GM12878 (cell line): ENCODE measurements at regions not wholly inside any gene's neighbourhood (a gene's known extent, or its start where the extent isn't known, plus 50 kb on each side); places are given as distances from the start of the nearest gene placed in this dataset.
A peak's percentile ranks its signal among the peaks of the same experiment; 100 is the strongest.

Source experiments
- ATAC-seq: fragments of 200-7000 bp; cut with Tn5 transposase; 3 replicates; pipeline ENCODE4 v1.9.1; 2020; ENCODE audit warnings: mild to moderate bottlenecking, moderate library complexity
- BruUV-seq: library from RNA; stranded (reverse); fragments of 400-500 nt; replicated peaks from 2 replicates; lab custom pipeline; 2021; lab: Mats Ljungman, UMichigan
- CTCF ChIA-PET: fragments of 300-600 bp; sonication (Branson Sonifier 250); formaldehyde crosslinking; extraction: SDS; loops from one replicate; lab custom pipeline; 2021; ENCODE audit warnings: inconsistent platforms; lab: Yijun Ruan, JAX
- POLR2A ChIA-PET: fragments of 350-600 bp; formaldehyde crosslinking; extraction: SDS; loops from one replicate; lab custom pipeline; 2021; ENCODE audit warnings: inconsistent platforms; lab: Charles Lee
- RAD21 ChIA-PET: fragments of 300-600 bp; sonication (Branson Sonifier 250); formaldehyde crosslinking; loops from one replicate; lab custom pipeline; 2023; ENCODE audit warnings: antibody characterized with exemption; ENCODE audit not compliant: unreplicated experiment; lab: Charles Lee
- SMC1A ChIA-PET: fragments of 300-600 bp; sonication (Branson Sonifier 250); formaldehyde crosslinking; loops from one replicate; lab custom pipeline; 2023; ENCODE audit not compliant: unreplicated experiment, uncharacterized antibody; lab: Charles Lee
- DNase-seq: peaks from one replicate; pipeline ENCODE4 v3.0.0-alpha.2; 2011; ENCODE audit warnings: low read depth, low spot score
- FAIRE-seq: peaks from 3 replicates; lab custom pipeline; 2011; peaks lifted over from hg19 to GRCh38; lab: Jason Lieb, UNC
- H2AFZ ChIP-seq: 2 replicates; pipeline ENCODE4 v1.6.0; 2011; ENCODE audit warnings: low read depth, low read length, control low read depth; ENCODE audit not compliant: control insufficient read depth
- H3K27ac ChIP-seq: 2 replicates; pipeline ENCODE4 v1.5.1; 2011; ENCODE audit warnings: control low read depth; ENCODE audit not compliant: control insufficient read depth, insufficient read depth
- H3K27me3 ChIP-seq, 2 experiments: replicated peaks in 1 of 2; 2 replicates each; pipeline versions ENCODE4 v1.6.0 to v1.6.1; 2011; ENCODE audit warnings: low read length in 1 of 2; ENCODE audit not compliant: control insufficient read depth in 2 of 2, insufficient read depth in 2 of 2
- H3K36me3 ChIP-seq, 2 experiments: 2 replicates each; pipeline ENCODE4 v1.5.1; 2011; ENCODE audit warnings: low read length in 1 of 2; ENCODE audit not compliant: control insufficient read depth in 2 of 2, insufficient read depth in 2 of 2
- H3K4me1 ChIP-seq: 2 replicates; pipeline ENCODE4 v1.6.1; 2011; ENCODE audit warnings: mild to moderate bottlenecking, low read length, moderate library complexity, mixed read lengths; ENCODE audit not compliant: control insufficient read depth, insufficient read depth
- H3K4me2 ChIP-seq: 2 replicates; pipeline ENCODE4 v1.6.0; 2011; ENCODE audit warnings: control low read depth; ENCODE audit not compliant: control insufficient read depth, insufficient read depth
- H3K4me3 ChIP-seq: fragments of 200-600 bp; sonication (generic); 2 replicates; pipeline ENCODE4 v1.5.1; 2016
- H3K79me2 ChIP-seq: 2 replicates; pipeline ENCODE4 v1.6.0; 2011; ENCODE audit warnings: low read length; ENCODE audit not compliant: control insufficient read depth, insufficient read depth
- H3K9ac ChIP-seq: 2 replicates; pipeline ENCODE4 v1.8.0; 2011; ENCODE audit warnings: low read length, control low read depth, mixed read lengths; ENCODE audit not compliant: control insufficient read depth, insufficient read depth
- H3K9me3 ChIP-seq: replicated peaks from 3 replicates; pipeline ENCODE4 v1.5.1; 2011; ENCODE audit warnings: mild to moderate bottlenecking, low read length; ENCODE audit not compliant: control insufficient read depth, insufficient read depth
- H4K20me1 ChIP-seq: 2 replicates; pipeline ENCODE4 v1.6.0; 2011; ENCODE audit not compliant: control insufficient read depth, insufficient read depth
- CBX5 ChIP-seq: sonication (generic); IDR thresholded peaks from 2 replicates; pipeline ENCODE4 v1.6.1; 2016; ENCODE audit warnings: low read depth, moderate library complexity, mild to moderate bottlenecking, inconsistent platforms
- RBBP5 ChIP-seq: fragments of 200-600 bp; sonication (generic); conservative IDR thresholded peaks from 2 replicates; pipeline ENCODE4 v1.6.1; 2016
- STAT1 ChIP-seq: fragments of 450-650 bp; conservative IDR thresholded peaks from 2 replicates; pipeline ENCODE4 v1.6.1; 2014; ENCODE audit warnings: antibody characterized with exemption, mild to moderate bottlenecking
- ZBED1 ChIP-seq: IDR thresholded peaks from 2 replicates; pipeline ENCODE4 v1.6.1; 2016; ENCODE audit warnings: borderline replicate concordance
- WGBS: methylation state at CpG from one replicate; pipeline ENCODE4 v1.1.6; 2016; ENCODE audit warnings: low lambda C conversion rate; ENCODE audit not compliant: insufficient replicate concordance, insufficient coverage; ENCODE audit errors: missing lambda C conversion rate; 5-methylcytosine and 5-hydroxymethylcytosine counted together
- in situ Hi-C: fragments of 300-500 bp; cut with MboI; formaldehyde crosslinking; loops from 9 replicates; pipeline ENCODE4 v1.14.3; 2018; ENCODE audit warnings: mixed read lengths
- intact Hi-C: fragments of 100-400 bp; cut with micrococcal nuclease; formaldehyde crosslinking; loops from one replicate; pipeline ENCODE4 v1.14.2; 2022; ENCODE audit not compliant: unreplicated experiment
- TF ChIP-seq, protein P1 (sequence below): IDR thresholded peaks from 2 replicates; pipeline ENCODE4 v1.6.1; 2012; ENCODE audit warnings: mild to moderate bottlenecking, low read depth, low read length

DNA sequence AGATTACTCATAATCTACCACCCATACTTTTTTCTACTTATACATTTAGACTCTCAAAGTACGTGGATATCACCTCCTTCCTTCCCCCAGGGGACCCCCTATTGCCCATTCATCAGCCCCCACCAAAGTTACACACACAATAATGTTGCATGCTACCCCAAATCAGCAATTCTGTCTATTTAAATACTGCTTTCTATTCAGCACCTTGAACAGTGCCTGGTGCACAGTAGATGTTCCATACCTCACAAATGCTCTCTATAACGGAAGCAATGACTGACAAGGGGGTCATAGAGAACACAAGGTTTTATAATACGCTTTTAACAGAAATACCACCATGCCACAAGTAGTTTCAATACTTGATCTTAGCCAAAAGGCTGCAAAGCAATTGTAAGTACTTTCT lies 370.7 kb downstream of the MIAT start:
- no peaks in the 10 kb centered on the region for H3K4me1 ChIP-seq
- DNase-seq (no peak), FAIRE-seq (no peak), ATAC-seq (no peak)
- no peak overlapping the region for H3K4me3 ChIP-seq
- no peak for TF ChIP-seq STAT1
- TF ChIP-seq CBX5 = no peak
- TF ChIP-seq, protein P1, sequence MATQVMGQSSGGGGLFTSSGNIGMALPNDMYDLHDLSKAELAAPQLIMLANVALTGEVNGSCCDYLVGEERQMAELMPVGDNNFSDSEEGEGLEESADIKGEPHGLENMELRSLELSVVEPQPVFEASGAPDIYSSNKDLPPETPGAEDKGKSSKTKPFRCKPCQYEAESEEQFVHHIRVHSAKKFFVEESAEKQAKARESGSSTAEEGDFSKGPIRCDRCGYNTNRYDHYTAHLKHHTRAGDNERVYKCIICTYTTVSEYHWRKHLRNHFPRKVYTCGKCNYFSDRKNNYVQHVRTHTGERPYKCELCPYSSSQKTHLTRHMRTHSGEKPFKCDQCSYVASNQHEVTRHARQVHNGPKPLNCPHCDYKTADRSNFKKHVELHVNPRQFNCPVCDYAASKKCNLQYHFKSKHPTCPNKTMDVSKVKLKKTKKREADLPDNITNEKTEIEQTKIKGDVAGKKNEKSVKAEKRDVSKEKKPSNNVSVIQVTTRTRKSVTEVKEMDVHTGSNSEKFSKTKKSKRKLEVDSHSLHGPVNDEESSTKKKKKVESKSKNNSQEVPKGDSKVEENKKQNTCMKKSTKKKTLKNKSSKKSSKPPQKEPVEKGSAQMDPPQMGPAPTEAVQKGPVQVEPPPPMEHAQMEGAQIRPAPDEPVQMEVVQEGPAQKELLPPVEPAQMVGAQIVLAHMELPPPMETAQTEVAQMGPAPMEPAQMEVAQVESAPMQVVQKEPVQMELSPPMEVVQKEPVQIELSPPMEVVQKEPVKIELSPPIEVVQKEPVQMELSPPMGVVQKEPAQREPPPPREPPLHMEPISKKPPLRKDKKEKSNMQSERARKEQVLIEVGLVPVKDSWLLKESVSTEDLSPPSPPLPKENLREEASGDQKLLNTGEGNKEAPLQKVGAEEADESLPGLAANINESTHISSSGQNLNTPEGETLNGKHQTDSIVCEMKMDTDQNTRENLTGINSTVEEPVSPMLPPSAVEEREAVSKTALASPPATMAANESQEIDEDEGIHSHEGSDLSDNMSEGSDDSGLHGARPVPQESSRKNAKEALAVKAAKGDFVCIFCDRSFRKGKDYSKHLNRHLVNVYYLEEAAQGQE = peak; percentile 29; the same call in 1 of the 2 replicates
- no peak for TF ChIP-seq ZBED1
- no peak for TF ChIP-seq RBBP5
- in situ Hi-C loops (no loop called here), intact Hi-C loops (no loop called here)
- no peak overlapping the region for H3K27ac ChIP-seq
- no peak overlapping the region for H3K9ac ChIP-seq
- H3K36me3 ChIP-seq = no peaks in the 10 kb centered on the region
- WGBS = 25% methylated on average over 3 of the region's 3 CpGs
- H3K27me3 ChIP-seq = no peaks in the 10 kb centered on the region
- no peak overlapping the region for H3K4me2 ChIP-seq
- ChIA-PET POLR2A (no interaction called here), CTCF (no interaction called here), SMC1A (no interaction called here), RAD21 (no interaction called here)
- BruUV-seq = no TSS peak
- no peaks in the 10 kb centered on the region for H3K79me2 ChIP-seq
- no peaks in the 10 kb centered on the region for H4K20me1 ChIP-seq
- no peaks in the 10 kb centered on the region for H3K9me3 ChIP-seq
- no peak overlapping the region for H2AFZ ChIP-seq
